GM12873 (cell line): ENCODE measurements at regions not wholly inside any gene's neighbourhood (a gene's known extent, or its start where the extent isn't known, plus 50 kb on each side); places are given as distances from the start of the nearest gene placed in this dataset.

Source experiments
- CTCF ChIP-seq: IDR thresholded peaks from 2 replicates; pipeline ENCODE4 v1.5.1; 2012; ENCODE audit warnings: low read depth, mild to moderate bottlenecking, moderate library complexity, low read length, control low read depth; ENCODE audit not compliant: insufficient read depth; ENCODE audit errors: missing control alignments

- TF ChIP-seq CTCF, result peak; percentile 51
Observed at GRCh38 chr7:156560075-156560474, 80.5 kb upstream of the RNF32 start.

- TF ChIP-seq CTCF, result no peak
Observed at GRCh38 chr7:156559001-156559400, 81.6 kb upstream of the RNF32 start.

- no peak for TF ChIP-seq CTCF
Observed at GRCh38 chr7:156558198-156558597, 82.4 kb upstream of the RNF32 start.

GRCh38 chr7:156556083-156556482 lies 84.5 kb upstream of the RNF32 start:
- no peak for TF ChIP-seq CTCF

GRCh38 chr7:156554488-156554887 lies 86.1 kb upstream of the RNF32 start:
- TF ChIP-seq CTCF, result no peak

GRCh38 chr7:156549636-156550035 lies 90.9 kb upstream of the RNF32 start:
- TF ChIP-seq CTCF, result no peak

GRCh38 chr7:156547884-156548561 lies 92.6 kb upstream of the RNF32 start:
- no peak for TF ChIP-seq CTCF
